Astrocyte of the spinal cord (primary cell): ENCODE measurements at regions not wholly inside any gene's neighbourhood (a gene's known extent, or its start where the extent isn't known, plus 50 kb on each side); places are given as distances from the start of the nearest gene placed in this dataset.

Source experiments
- DNase-seq: peaks from one replicate; pipeline ENCODE4 v3.0.0; 2011; ENCODE audit warnings: low read depth, low spot score
- H3K4me3 ChIP-seq: 2 replicates; pipeline ENCODE4 v1.5.1; 2011; ENCODE audit warnings: low read depth, mild to moderate bottlenecking, low read length, moderate library complexity
- in situ Hi-C: cut with HindIII; loops from 2 replicates; pipeline ENCODE4 v1.10.0; 2017; ENCODE audit warnings: low sequenced_read_pairs
- TF ChIP-seq, protein P1 (sequence below): IDR thresholded peaks from 2 replicates; pipeline ENCODE4 v1.5.1; 2012; ENCODE audit warnings: low read depth, mild to moderate bottlenecking, low read length, inconsistent platforms

GRCh38 chr3:20400281-20400680, 214.3 kb upstream of the SGO1 start:
- in situ Hi-C loops, result no loop called here
- no peak for DNase-seq
- TF ChIP-seq, protein P1, sequence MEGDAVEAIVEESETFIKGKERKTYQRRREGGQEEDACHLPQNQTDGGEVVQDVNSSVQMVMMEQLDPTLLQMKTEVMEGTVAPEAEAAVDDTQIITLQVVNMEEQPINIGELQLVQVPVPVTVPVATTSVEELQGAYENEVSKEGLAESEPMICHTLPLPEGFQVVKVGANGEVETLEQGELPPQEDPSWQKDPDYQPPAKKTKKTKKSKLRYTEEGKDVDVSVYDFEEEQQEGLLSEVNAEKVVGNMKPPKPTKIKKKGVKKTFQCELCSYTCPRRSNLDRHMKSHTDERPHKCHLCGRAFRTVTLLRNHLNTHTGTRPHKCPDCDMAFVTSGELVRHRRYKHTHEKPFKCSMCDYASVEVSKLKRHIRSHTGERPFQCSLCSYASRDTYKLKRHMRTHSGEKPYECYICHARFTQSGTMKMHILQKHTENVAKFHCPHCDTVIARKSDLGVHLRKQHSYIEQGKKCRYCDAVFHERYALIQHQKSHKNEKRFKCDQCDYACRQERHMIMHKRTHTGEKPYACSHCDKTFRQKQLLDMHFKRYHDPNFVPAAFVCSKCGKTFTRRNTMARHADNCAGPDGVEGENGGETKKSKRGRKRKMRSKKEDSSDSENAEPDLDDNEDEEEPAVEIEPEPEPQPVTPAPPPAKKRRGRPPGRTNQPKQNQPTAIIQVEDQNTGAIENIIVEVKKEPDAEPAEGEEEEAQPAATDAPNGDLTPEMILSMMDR, result no peak
- H3K4me3 ChIP-seq, result no peak overlapping the region

DNA sequence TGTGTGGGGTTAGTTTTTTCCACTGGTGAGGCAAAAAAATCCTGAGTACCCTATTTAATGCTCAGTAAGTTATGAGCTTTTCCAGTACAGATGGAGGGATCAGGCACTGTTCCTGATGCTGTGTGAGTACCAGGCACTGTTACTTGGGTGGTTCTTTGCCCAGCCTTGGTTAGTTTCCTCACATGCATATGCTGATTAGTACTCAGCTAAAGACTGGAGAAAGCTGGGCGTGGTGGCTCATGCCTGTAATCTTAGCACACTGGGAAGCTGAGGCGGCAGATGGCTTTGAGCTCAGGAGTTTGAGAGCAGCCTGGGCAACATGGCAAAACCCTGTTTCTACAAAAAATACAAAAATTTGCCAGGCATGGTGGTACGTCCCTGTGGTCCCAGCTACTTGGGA, 210.3 kb upstream of the SGO1 start:
- TF ChIP-seq, protein P1, result no peak
- in situ Hi-C loops, result no loop called here
- no peak for DNase-seq
- H3K4me3 ChIP-seq, result no peak overlapping the region

- TF ChIP-seq, protein P1, result no peak
- no peak for DNase-seq
- in situ Hi-C loops, result no loop called here
Measured at GRCh38 chr3:20395692-20396091, 209.7 kb upstream of the SGO1 start.

DNA sequence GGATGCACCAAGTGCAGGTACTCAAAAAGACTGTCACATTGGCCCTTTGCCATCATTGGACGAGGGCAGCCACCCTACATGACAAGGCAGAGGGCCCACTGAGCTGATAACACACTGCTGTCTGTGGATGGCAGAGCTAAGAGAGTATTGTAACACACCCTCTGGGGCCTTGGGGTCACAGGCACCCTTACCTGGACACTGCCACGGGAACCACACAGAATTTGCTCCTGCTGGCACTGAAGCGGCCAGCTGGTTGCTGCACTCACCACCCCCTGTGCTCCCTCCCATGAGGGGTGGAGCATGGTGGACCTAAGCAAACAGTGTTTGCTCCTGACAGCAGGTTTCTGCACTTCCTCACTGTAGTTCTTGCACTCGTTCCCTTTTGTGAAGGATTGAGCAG, 208.2 kb upstream of the SGO1 start:
- no peak overlapping the region for H3K4me3 ChIP-seq
- DNase-seq, result no peak
- in situ Hi-C loops, result no loop called here
- TF ChIP-seq, protein P1, result no peak

More at GRCh38 chr3:20395692-20396091, 209.7 kb upstream of the SGO1 start:
- no peak overlapping the region for H3K4me3 ChIP-seq

DNA sequence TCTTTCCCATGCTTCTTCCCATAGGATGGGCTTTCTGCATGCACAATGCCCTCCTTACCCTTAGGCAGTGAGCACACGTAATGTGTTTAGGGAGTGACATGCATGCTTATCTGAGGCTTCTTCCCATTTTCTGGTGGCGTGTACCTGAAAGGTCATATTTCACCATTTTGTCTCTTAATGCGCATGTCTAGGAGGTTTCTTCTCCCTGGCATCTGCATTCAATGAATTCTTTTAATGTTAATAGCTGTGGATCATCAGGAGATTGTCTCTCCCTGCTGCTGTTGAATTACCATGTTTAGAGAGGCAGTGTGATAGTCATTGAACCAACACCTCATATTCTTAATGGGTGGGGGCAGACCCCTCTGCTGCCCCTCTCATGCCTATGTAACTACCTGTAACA, 205.6 kb upstream of the SGO1 start:
- TF ChIP-seq, protein P1, result no peak
- no peak for DNase-seq
- H3K4me3 ChIP-seq, result no peak overlapping the region
- in situ Hi-C loops, result no loop called here

GRCh38 chr3:20388971-20389370, 203.0 kb upstream of the SGO1 start:
- in situ Hi-C loops, result no loop called here
- TF ChIP-seq, protein P1, result no peak
- no peak for DNase-seq
- no peak overlapping the region for H3K4me3 ChIP-seq

GRCh38 chr3:20380295-20380694, 194.3 kb upstream of the SGO1 start:
- H3K4me3 ChIP-seq, result no peak overlapping the region
- in situ Hi-C loops, result no loop called here
- TF ChIP-seq, protein P1, result no peak
- no peak for DNase-seq
